ENCODE measurements at regions not wholly inside any gene's neighbourhood (a gene's known extent, or its start where the extent isn't known, plus 50 kb on each side); places are given as distances from the start of the nearest gene placed in this dataset.

DNA sequence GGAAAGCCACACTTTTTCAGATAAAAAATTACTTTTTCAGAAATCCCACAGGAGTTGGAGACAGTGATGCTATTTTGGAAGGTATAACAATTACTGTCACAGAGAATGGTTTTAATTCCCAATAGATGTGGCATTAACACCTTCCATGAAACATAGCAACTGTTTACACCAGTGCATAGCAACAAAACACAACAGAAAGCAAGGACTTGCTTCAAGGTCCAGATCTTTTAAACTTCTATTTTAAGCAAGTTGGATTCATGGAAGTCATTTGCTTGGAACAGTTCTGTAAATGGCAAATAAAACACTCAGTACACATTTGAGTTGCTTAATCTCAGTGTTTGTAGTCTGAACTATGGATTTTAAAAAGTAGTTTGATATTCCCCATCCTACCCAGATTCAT lies 385.9 kb upstream of the SPRY2 start:
- H3K27ac ChIP-seq = no peak overlapping the region
- H3K4me3 ChIP-seq (replicated peaks in 1 of 3) = no peak overlapping the region
- H3K4me1 ChIP-seq = no peaks in the 10 kb centered on the region
- no peaks in the 10 kb centered on the region for H3K27me3 ChIP-seq
- no peaks in the 10 kb centered on the region for H3K9me3 ChIP-seq
- intact Hi-C loops (cut with DNase I) = no loop called here
- TF ChIP-seq, protein P1, sequence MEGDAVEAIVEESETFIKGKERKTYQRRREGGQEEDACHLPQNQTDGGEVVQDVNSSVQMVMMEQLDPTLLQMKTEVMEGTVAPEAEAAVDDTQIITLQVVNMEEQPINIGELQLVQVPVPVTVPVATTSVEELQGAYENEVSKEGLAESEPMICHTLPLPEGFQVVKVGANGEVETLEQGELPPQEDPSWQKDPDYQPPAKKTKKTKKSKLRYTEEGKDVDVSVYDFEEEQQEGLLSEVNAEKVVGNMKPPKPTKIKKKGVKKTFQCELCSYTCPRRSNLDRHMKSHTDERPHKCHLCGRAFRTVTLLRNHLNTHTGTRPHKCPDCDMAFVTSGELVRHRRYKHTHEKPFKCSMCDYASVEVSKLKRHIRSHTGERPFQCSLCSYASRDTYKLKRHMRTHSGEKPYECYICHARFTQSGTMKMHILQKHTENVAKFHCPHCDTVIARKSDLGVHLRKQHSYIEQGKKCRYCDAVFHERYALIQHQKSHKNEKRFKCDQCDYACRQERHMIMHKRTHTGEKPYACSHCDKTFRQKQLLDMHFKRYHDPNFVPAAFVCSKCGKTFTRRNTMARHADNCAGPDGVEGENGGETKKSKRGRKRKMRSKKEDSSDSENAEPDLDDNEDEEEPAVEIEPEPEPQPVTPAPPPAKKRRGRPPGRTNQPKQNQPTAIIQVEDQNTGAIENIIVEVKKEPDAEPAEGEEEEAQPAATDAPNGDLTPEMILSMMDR (IDR thresholded peaks at IDR 0.05) = no peak
- no peak for TF ChIP-seq POLR2A (IDR thresholded peaks at IDR 0.05)
- H3K36me3 ChIP-seq = no peaks in the 10 kb centered on the region
- no peak for DNase-seq

DNA sequence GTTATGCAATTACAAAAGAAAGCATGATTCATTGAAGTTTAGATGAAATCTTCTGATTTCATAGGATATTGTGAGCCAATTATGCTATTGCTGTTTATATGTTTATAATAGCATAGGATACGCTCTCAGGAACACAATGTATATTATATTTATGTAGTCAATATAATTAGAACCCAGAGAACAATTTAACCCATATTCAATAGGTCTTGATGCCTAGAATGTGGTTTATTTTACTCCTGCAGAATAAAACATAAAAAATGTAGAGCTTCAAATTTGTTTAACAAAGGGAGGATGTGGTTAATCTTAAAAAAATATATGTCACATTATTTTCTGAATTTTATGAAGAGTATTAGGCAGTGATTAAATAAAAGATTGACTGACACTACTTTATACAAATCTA lies 380.8 kb upstream of the SPRY2 start:
- no peak for TF ChIP-seq POLR2A (IDR thresholded peaks at IDR 0.05)
- TF ChIP-seq, protein P1 (IDR thresholded peaks at IDR 0.05) = no peak
- intact Hi-C loops (cut with DNase I) = no loop called here
- no peaks in the 10 kb centered on the region for H3K27me3 ChIP-seq
- H3K9me3 ChIP-seq = no peaks in the 10 kb centered on the region
- H3K27ac ChIP-seq = no peak overlapping the region
- no peaks in the 10 kb centered on the region for H3K4me1 ChIP-seq
- DNase-seq = no peak
- WGBS, 2 donors = 55 to 65% methylated on average over 1 of the region's 1 CpG
- H3K4me3 ChIP-seq (replicated peaks in 1 of 3) = no peak overlapping the region
- no peaks in the 10 kb centered on the region for H3K36me3 ChIP-seq

DNA sequence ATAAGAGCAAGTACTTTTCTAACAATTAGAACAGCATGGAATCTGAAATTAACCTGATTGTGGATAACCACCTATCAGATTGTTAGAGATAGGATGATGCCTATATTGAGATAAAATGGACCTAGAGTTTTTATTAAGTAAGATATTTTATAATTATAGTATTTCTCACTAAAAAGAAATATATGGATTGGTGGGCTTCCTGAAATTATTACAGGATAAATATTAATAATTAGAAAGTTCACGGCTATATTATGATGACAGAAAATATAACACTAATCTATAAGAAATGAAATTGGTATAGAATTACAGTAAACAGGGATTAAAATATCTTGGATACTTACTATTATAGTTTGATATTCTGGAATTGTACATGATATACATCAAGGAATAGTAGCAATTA lies 378.0 kb upstream of the SPRY2 start:
- H3K9me3 ChIP-seq = no peaks in the 10 kb centered on the region
- H3K27me3 ChIP-seq = no peaks in the 10 kb centered on the region
- no peak for DNase-seq
- H3K36me3 ChIP-seq = no peaks in the 10 kb centered on the region
- intact Hi-C loops (cut with DNase I) = no loop called here
- WGBS, 2 donors = 95 to 99% methylated on average over 1 of the region's 1 CpG
- no peak overlapping the region for H3K27ac ChIP-seq
- no peak for TF ChIP-seq POLR2A (IDR thresholded peaks at IDR 0.05)
- TF ChIP-seq, protein P1 (IDR thresholded peaks at IDR 0.05) = no peak
- H3K4me3 ChIP-seq (replicated peaks in 1 of 3) = no peak overlapping the region
- H3K4me1 ChIP-seq = no peaks in the 10 kb centered on the region

DNA sequence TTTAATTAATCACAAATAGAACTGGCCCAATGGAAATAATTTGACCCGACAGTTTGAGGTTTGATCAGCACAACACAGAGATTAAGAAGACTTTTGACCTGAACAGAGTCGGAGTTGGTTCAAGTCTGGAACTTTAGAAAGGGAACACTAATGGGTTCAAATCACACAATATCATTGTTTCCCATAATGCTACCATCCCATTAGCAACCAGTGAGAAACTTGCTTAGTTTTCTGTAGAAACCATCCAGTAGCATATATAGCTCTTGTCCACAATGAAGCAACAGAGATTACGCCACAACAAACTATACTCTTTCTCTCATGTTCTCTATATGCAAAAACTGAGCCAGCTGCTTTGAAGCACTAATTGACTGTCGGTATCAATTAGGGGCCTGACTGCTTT lies 376.9 kb upstream of the SPRY2 start:
- intact Hi-C loops (cut with DNase I) = no loop called here
- H3K36me3 ChIP-seq = no peaks in the 10 kb centered on the region

DNA sequence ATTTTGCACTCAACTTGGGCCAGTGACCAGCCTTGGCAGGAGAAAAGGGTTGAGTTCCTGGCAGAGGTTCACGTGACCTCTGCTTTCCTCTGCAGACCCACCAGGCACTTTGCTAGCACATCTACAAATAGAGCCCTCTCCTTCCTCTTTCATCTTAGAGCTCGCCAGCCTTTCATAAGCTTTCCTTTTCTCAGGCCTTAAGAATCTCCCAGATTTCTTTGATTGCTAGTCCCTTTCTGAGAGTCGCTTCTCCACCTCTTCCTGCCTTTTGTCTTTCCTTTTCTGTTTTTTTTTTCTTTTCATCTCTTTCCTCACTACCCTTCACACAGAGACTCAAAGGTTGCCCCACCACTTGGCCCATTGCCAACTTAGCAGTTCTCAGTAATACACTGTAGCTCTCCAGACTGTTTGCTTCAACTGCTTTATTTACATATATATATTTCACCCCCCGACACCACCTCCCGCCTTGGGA lies 375.7 kb upstream of the SPRY2 start:
- Histone ChIP-seq H3K9me3 (no peaks in the 10 kb centered on the region), H3K36me3 (no peaks in the 10 kb centered on the region), H3K27ac (no peak overlapping the region), H3K27me3 (no peaks in the 10 kb centered on the region), H3K4me3 (replicated peaks in 1 of 3) (no peak overlapping the region), H3K4me1 (no peaks in the 10 kb centered on the region)
- WGBS, 2 donors = 50 to 59% methylated on average over 5 of the region's 5 CpGs
- no peak for DNase-seq
- TF ChIP-seq POLR2A (IDR thresholded peaks at IDR 0.05) = no peak
- TF ChIP-seq, protein P1 (IDR thresholded peaks at IDR 0.05) = no peak
- intact Hi-C loops (cut with DNase I) = no loop called here

More for the DNA sequence above, 376.9 kb upstream of the SPRY2 start:
- 96 to 98% methylated on average over 4 of the region's 4 CpGs for WGBS, 2 donors
- DNase-seq = no peak
- TF ChIP-seq, protein P1 (IDR thresholded peaks at IDR 0.05) = no peak
- TF ChIP-seq POLR2A (IDR thresholded peaks at IDR 0.05) = no peak
- Histone ChIP-seq H3K4me3 (replicated peaks in 1 of 3) (no peak overlapping the region), H3K27me3 (no peaks in the 10 kb centered on the region), H3K27ac (no peak overlapping the region), H3K9me3 (no peaks in the 10 kb centered on the region), H3K4me1 (no peaks in the 10 kb centered on the region)
